Nucleus accumbens (tissue), 56 donors: ENCODE measurements at regions not wholly inside any gene's neighbourhood (a gene's known extent, or its start where the extent isn't known, plus 50 kb on each side); places are given as distances from the start of the nearest gene placed in this dataset.

Experiments
- DNase-seq, 56 donors: peaks; one replicate each; lab custom pipeline; 2025; lab: John Stamatoyannopoulos, UW

GRCh38 chr10:44674536-44675386, 236.4 kb upstream of the TMEM72 start:
- no peak for DNase-seq

GRCh38 chr10:44675387-44675874, 235.7 kb upstream of the TMEM72 start:
- DNase-seq, result no peak

- DNase-seq, result no peak
Measured at GRCh38 chr10:44680764-44681163, 230.4 kb upstream of the TMEM72 start.

GRCh38 chr10:44682507-44682906, 228.6 kb upstream of the TMEM72 start:
- DNase-seq, result no peak

- DNase-seq, result no peak
Measured at GRCh38 chr10:44684661-44685060, 226.5 kb upstream of the TMEM72 start.

- DNase-seq, result no peak
Measured at GRCh38 chr10:44685220-44685619, 225.9 kb upstream of the TMEM72 start.

- no peak for DNase-seq
Measured at GRCh38 chr10:44685747-44686146, 225.4 kb upstream of the TMEM72 start.

- DNase-seq, result no peak
Measured at GRCh38 chr10:44689368-44689767, 221.8 kb upstream of the TMEM72 start.

GRCh38 chr10:44696496-44696895, 214.6 kb upstream of the TMEM72 start:
- DNase-seq, result no peak

- DNase-seq, result no peak
Measured at GRCh38 chr10:44697116-44697515, 214.0 kb upstream of the TMEM72 start.

- no peak for DNase-seq
Measured at GRCh38 chr10:44702531-44702930, 208.6 kb upstream of the TMEM72 start.

GRCh38 chr10:44703241-44704155, 207.6 kb upstream of the TMEM72 start:
- DNase-seq, result no peak

- no peak for DNase-seq
Measured at GRCh38 chr10:44704616-44705015, 206.5 kb upstream of the TMEM72 start.

- no peak for DNase-seq
Measured at GRCh38 chr10:44706745-44707144, 204.4 kb upstream of the TMEM72 start.

GRCh38 chr10:44713307-44713706, 197.8 kb upstream of the TMEM72 start:
- no peak for DNase-seq

- DNase-seq, result no peak
Measured at GRCh38 chr10:44714451-44714850, 196.7 kb upstream of the TMEM72 start.

- no peak for DNase-seq
Measured at GRCh38 chr10:44715136-44715535, 196.0 kb upstream of the TMEM72 start.

GRCh38 chr10:44716470-44717015, 194.6 kb upstream of the TMEM72 start:
- DNase-seq, result no peak

GRCh38 chr10:44723082-44723481, 188.1 kb upstream of the TMEM72 start:
- DNase-seq, result no peak

GRCh38 chr10:44723619-44724325, 187.4 kb upstream of the TMEM72 start:
- no peak for DNase-seq
